ENCODE measurements at regions not wholly inside any gene's neighbourhood (a gene's known extent, or its start where the extent isn't known, plus 50 kb on each side); places are given as distances from the start of the nearest gene placed in this dataset.

DNA sequence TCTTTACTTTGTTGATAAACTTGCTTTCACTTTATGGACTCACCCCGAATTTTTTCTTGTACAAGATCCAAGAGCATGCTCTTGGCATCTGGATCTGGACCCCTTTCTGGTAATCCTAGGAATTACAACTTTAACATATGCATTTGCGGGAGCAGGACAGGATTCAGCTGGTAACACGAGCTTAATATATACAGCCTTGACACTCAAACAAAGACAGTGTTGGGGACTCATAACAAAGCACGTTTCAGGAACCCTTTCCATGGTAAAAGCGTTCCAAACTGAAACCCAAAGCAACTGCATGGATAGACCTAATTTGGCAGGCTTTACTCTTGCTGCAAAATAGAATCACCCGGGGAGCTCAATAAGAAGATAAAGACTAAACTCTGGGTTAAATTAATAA is 349.7 kb upstream of the AMELY start:
- WGBS, 2 experiments (ENCODE audit: insufficient coverage in 1 of 2, insufficient read length in 1 of 2), result 87 to 100% methylated on average over 1 to 6 of the region's 6 CpGs
- TF ChIP-seq, protein P1, sequence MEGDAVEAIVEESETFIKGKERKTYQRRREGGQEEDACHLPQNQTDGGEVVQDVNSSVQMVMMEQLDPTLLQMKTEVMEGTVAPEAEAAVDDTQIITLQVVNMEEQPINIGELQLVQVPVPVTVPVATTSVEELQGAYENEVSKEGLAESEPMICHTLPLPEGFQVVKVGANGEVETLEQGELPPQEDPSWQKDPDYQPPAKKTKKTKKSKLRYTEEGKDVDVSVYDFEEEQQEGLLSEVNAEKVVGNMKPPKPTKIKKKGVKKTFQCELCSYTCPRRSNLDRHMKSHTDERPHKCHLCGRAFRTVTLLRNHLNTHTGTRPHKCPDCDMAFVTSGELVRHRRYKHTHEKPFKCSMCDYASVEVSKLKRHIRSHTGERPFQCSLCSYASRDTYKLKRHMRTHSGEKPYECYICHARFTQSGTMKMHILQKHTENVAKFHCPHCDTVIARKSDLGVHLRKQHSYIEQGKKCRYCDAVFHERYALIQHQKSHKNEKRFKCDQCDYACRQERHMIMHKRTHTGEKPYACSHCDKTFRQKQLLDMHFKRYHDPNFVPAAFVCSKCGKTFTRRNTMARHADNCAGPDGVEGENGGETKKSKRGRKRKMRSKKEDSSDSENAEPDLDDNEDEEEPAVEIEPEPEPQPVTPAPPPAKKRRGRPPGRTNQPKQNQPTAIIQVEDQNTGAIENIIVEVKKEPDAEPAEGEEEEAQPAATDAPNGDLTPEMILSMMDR (conservative IDR thresholded peaks at IDR 0.05), result no peak
- no peak overlapping the region for H3K4me3 ChIP-seq (ENCODE audit: low read length)
- H3K27me3 ChIP-seq (ENCODE audit: control insufficient read depth, insufficient read depth, low read length, poor library complexity, severe bottlenecking), result no peaks in the 10 kb centered on the region
- no peaks in the 10 kb centered on the region for H3K36me3 ChIP-seq (ENCODE audit: control insufficient read depth, insufficient read depth, low read length)
- Mint-ChIP-seq H3K27ac (no peak overlapping the region), H3K4me1 (no peaks in the 10 kb centered on the region), H3K36me3 (ENCODE audit: low read depth) (no peaks in the 10 kb centered on the region), H3K27me3 (ENCODE audit: insufficient read depth) (no peaks in the 10 kb centered on the region), H3K9me3 (no peaks in the 10 kb centered on the region), H3K4me3 (no peak overlapping the region)
- H3K9me3 ChIP-seq (ENCODE audit: control insufficient read depth, low read length), result peaks cover 7% of the 10 kb centered on the region
- peaks cover 5% of the 10 kb centered on the region for H3K4me1 ChIP-seq (ENCODE audit: control insufficient read depth, insufficient read depth, low read length)
- no peak overlapping the region for H3K27ac ChIP-seq (ENCODE audit: low read depth, low read length)
- H3K9ac ChIP-seq (ENCODE audit: extremely low read depth, low read length, poor library complexity, severe bottlenecking), result no peak overlapping the region
- no peak for DNase-seq

DNA sequence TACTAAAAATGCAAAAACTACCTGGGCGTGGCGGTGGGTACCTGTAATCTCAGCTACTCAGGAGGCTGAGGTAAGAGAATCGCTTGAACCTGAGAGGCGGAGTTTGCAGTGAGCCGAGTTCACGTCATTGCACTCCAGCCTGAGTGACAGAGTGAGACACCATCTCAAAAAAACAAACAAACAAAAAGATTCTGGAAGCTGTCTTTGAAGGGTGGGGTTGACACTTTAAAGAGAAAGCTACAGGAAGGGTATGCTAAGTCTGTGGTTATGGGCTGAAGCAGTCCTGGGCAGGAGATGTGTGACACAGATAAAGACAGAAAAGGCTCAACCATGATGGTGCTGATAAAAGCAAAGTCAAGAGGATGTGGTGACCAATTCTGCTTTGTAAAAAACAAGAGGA is 328.5 kb upstream of the AMELY start:
- no peak overlapping the region for H3K4me3 Mint-ChIP-seq
- H3K9me3 Mint-ChIP-seq, result no peaks in the 10 kb centered on the region
- H3K27me3 Mint-ChIP-seq (ENCODE audit: insufficient read depth), result no peaks in the 10 kb centered on the region
- DNase-seq, result no peak
- Histone ChIP-seq H3K9me3 (ENCODE audit: control insufficient read depth, low read length) (peaks cover 6% of the 10 kb centered on the region), H3K9ac (ENCODE audit: extremely low read depth, low read length, poor library complexity, severe bottlenecking) (no peak overlapping the region), H3K4me1 (ENCODE audit: control insufficient read depth, insufficient read depth, low read length) (no peaks in the 10 kb centered on the region), H3K27ac (ENCODE audit: low read depth, low read length) (no peak overlapping the region), H3K4me3 (ENCODE audit: low read length) (no peak overlapping the region), H3K36me3 (ENCODE audit: control insufficient read depth, insufficient read depth, low read length) (no peaks in the 10 kb centered on the region), H3K27me3 (ENCODE audit: control insufficient read depth, insufficient read depth, low read length, poor library complexity, severe bottlenecking) (no peaks in the 10 kb centered on the region)
- H3K36me3 Mint-ChIP-seq (ENCODE audit: low read depth), result no peaks in the 10 kb centered on the region
- TF ChIP-seq, protein P1 (conservative IDR thresholded peaks at IDR 0.05), result no peak
- H3K27ac Mint-ChIP-seq, result no peak overlapping the region
- no peaks in the 10 kb centered on the region for H3K4me1 Mint-ChIP-seq
- WGBS, 2 experiments (ENCODE audit: insufficient coverage in 1 of 2, insufficient read length in 1 of 2), result 81 to 97% methylated on average over 3 to 4 of the region's 6 CpGs

DNA sequence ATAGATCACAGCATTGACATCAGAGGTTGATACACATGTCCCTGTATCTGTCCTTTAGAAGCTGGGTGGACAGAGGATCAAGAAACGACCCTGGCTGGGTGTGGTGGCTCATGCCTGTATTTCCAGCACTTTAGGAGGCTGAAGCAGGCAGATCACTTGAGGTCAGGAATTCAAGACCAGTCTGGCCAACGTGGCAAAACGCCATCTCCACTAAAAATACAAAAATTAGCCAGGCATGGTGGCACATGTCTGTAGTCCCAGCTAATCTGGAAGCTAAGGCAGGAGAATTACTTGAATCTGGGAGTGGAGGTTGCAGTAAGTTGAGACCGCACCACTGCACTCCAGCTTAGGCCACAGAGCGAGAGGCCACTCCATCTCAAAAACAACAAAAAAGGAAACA is 300.4 kb upstream of the AMELY start:
- H3K9me3 ChIP-seq (ENCODE audit: control insufficient read depth, low read length), result no peaks in the 10 kb centered on the region
- TF ChIP-seq, protein P1 (conservative IDR thresholded peaks at IDR 0.05), result no peak
- WGBS, 2 experiments (ENCODE audit: insufficient coverage in 1 of 2, insufficient read length in 1 of 2), result 93% methylated on average over 3 of the region's 5 CpGs; no CpG with 5 or more reads in 1 of the 2 experiments
- H3K36me3 Mint-ChIP-seq (ENCODE audit: low read depth), result no peaks in the 10 kb centered on the region
- no peak overlapping the region for H3K4me3 Mint-ChIP-seq
- H3K4me1 Mint-ChIP-seq, result no peaks in the 10 kb centered on the region
- no peaks in the 10 kb centered on the region for H3K36me3 ChIP-seq (ENCODE audit: control insufficient read depth, insufficient read depth, low read length)
- no peaks in the 10 kb centered on the region for H3K4me1 ChIP-seq (ENCODE audit: control insufficient read depth, insufficient read depth, low read length)
- H3K27me3 ChIP-seq (ENCODE audit: control insufficient read depth, insufficient read depth, low read length, poor library complexity, severe bottlenecking), result no peaks in the 10 kb centered on the region
- no peak overlapping the region for H3K27ac Mint-ChIP-seq
- no peaks in the 10 kb centered on the region for H3K27me3 Mint-ChIP-seq (ENCODE audit: insufficient read depth)
- no peak overlapping the region for H3K9ac ChIP-seq (ENCODE audit: extremely low read depth, low read length, poor library complexity, severe bottlenecking)
- no peaks in the 10 kb centered on the region for H3K9me3 Mint-ChIP-seq
- no peak overlapping the region for H3K27ac ChIP-seq (ENCODE audit: low read depth, low read length)
- no peak overlapping the region for H3K4me3 ChIP-seq (ENCODE audit: low read length)
- no peak for DNase-seq
